Gastroesophageal sphincter (tissue), 3 donors: ENCODE measurements at regions not wholly inside any gene's neighbourhood (a gene's known extent, or its start where the extent isn't known, plus 50 kb on each side); places are given as distances from the start of the nearest gene placed in this dataset.

Experiments used
- EP300 ChIP-seq: sonication (generic); formaldehyde crosslinking; IDR thresholded peaks from one replicate; pipeline ENCODE4 v1.6.1; 2017; ENCODE audit warnings: antibody characterized with exemption, mild to moderate bottlenecking
- POLR2A ChIP-seq, 2 donors: fragments of 450-650 bp; IDR thresholded peaks; one replicate each; pipeline ENCODE4 v1.6.1; 2017; ENCODE audit warnings: antibody characterized with exemption in 2 of 2, mild to moderate bottlenecking in 2 of 2, moderate library complexity in 1 of 2
- TF ChIP-seq, protein P1 (sequence below), 4 experiments: fragments of 200-600 bp in 2 of 4; fragments of 450-650 bp in 2 of 4; sonication (generic) in 1 of 4; IDR thresholded peaks; one replicate each; pipeline ENCODE4 v1.5.1; 2017 to 2019; ENCODE audit warnings: antibody characterized with exemption in 4 of 4, mild to moderate bottlenecking in 2 of 4, moderate library complexity in 2 of 4

GRCh38 chr5:146945617-146946084 lies 67.1 kb upstream of the PPP2R2B start:
- no peak for TF ChIP-seq POLR2A (IDR thresholded peaks at IDR 0.05)
- TF ChIP-seq, protein P1, sequence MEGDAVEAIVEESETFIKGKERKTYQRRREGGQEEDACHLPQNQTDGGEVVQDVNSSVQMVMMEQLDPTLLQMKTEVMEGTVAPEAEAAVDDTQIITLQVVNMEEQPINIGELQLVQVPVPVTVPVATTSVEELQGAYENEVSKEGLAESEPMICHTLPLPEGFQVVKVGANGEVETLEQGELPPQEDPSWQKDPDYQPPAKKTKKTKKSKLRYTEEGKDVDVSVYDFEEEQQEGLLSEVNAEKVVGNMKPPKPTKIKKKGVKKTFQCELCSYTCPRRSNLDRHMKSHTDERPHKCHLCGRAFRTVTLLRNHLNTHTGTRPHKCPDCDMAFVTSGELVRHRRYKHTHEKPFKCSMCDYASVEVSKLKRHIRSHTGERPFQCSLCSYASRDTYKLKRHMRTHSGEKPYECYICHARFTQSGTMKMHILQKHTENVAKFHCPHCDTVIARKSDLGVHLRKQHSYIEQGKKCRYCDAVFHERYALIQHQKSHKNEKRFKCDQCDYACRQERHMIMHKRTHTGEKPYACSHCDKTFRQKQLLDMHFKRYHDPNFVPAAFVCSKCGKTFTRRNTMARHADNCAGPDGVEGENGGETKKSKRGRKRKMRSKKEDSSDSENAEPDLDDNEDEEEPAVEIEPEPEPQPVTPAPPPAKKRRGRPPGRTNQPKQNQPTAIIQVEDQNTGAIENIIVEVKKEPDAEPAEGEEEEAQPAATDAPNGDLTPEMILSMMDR (IDR thresholded peaks at IDR 0.05), result no peak
- TF ChIP-seq EP300, result no peak
